ENCODE measurements at regions not wholly inside any gene's neighbourhood (a gene's known extent, or its start where the extent isn't known, plus 50 kb on each side); places are given as distances from the start of the nearest gene placed in this dataset.

DNA sequence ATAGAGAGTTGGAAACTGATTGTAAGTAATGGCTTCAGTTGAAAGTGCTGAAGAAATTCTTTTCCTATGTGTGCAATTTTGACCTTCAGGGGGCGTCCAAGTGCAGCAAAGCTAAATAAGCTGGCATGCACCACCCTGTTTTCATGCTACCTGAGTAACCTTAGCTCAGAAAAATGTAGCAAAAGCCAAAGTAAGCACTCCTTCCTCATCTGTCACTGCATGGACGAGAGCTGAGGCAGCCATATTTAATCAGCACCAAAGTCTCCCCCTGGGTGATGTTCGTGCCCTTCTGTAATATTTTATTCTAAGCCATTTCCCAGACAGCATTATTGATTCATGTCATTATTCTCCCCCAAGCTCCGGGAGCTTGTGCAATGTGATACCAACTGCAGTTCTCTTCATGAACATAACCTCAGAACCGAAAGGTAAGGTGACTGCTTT is 123.1 kb downstream of the RPS12 start:
- FAIRE-seq, result no peak

DNA sequence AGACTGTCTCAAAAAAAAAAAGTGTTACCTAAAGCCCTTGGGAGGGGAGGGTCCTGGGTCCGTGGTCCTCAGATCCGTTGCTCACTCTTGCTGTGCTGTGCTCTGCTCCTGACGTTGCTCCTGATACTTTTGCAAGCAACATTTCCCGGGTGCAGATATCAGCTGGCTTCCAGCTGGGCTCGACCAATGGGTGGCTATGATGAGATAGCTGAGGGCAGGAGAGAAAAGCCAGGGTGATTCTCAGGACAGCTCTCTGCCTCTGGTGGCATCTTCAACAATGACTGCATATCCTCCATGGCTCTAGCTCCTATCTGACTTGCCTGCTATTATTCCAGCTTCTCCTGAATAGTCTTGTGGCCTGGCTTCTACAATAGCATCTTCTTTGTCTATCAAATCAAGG is 134.5 kb downstream of the RPS12 start:
- FAIRE-seq, result no peak

DNA sequence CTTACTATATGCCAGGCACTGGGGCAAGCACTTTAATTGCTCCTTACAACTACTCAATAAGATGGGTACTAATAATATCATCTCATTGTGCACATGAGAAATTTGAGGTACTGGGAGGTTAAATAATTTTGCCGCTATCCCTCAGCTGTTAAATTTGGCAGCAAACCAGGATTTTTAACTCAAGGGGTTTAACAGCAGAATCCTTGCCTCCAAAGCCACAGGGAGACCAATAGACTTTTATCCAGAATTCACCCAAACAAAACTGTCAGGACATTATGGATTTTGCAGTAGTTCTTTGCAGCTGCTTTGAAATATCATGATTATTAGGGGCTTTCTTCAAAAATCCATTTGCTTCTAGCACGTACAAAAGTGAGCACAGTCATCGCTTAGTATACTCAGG is 136.2 kb downstream of the RPS12 start:
- no peak for FAIRE-seq

DNA sequence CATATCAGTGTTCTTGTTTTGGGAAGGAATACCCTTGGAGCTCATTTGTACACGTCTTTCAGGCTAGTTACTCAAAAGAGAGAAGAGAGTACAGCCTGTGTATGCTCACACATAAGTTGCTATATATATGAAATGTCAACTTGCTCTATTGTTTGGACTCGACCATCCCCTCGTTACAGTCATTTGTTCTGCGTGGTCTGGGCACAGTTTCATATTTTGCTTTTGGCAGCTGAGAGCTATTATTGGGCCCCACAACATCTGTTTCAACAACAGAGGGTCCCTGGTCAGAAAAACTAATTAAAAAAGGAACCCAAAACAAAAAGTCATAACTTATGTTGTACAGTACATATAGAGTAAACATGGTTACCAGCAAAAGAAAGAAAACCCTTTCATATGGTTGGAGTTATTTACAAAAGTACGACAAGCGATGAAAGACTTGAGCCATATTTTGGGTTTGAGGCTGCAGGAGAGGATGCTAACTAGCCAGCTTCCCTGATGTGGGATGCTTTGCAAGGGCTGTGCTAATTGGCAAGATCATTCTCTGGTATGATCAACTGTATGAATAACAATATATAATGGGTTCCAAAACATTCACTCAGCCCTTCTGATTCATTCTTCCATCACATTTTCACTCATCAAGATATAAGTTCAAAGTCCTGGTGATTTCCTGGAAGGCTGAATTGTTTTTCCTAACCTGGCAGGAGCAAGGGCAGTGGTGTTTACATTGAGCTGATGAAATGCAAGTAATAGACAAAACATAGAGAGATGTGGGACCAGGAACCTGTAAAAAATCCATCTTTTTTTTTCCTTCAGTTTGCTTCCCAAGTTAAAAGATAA is 137.9 kb downstream of the RPS12 start:
- FAIRE-seq, result no peak

DNA sequence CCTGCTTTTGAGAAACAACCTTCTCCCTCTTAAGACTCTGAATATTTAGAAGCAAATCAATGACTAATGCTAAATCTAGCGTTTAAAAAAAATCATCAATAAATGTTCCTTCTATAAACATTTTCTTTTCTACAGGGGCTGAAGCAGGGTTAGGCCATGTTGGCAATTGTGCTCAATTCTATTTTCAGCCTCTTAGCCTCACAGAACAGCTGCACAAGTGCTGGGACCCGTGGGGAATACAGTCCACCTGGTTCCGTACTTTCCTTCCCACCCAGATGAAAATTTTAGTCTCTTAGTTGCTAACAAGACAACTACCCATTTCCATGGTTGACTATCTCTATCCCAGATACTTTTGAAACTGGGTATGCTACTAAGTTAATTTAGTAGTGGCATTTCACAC is 138.6 kb downstream of the RPS12 start:
- no peak for FAIRE-seq

DNA sequence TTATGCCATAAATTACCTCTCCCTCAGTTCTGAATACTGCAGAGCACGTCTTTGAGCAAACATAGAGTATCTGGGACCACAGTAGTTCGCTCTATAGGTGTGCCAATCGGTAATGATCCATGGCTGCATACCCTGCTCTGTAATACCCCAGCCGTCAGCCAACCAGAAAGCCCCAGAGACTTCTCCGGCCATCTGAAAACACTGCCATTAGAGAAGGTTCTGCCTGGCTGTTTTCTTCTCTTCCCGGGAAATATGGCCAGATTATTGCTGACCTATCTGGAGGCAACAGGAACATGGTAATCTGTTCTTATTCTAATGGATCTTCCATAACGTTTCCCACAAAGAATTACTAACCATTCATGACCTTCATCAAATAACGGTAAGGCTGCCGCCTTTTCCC is 139.9 kb downstream of the RPS12 start:
- FAIRE-seq, result no peak

DNA sequence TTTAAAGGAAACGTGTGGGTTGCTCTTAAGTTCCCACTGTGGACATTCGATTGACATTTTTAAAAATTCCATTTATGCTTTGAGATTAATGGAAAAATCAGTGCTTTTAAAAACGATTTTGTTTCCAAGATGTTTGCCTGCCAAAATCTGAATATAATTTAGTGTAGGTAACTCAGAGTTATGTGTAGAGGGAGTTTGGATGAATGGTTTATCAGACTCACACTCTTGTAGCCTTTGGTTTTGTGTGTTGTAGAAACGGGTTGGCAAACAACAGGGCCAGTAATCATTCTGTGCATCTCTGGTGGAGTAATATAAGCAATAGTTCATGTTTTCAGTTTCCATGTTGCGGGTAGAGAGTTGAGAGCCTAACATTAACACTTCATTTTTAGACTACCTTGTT is 140.6 kb downstream of the RPS12 start:
- FAIRE-seq, result no peak

DNA sequence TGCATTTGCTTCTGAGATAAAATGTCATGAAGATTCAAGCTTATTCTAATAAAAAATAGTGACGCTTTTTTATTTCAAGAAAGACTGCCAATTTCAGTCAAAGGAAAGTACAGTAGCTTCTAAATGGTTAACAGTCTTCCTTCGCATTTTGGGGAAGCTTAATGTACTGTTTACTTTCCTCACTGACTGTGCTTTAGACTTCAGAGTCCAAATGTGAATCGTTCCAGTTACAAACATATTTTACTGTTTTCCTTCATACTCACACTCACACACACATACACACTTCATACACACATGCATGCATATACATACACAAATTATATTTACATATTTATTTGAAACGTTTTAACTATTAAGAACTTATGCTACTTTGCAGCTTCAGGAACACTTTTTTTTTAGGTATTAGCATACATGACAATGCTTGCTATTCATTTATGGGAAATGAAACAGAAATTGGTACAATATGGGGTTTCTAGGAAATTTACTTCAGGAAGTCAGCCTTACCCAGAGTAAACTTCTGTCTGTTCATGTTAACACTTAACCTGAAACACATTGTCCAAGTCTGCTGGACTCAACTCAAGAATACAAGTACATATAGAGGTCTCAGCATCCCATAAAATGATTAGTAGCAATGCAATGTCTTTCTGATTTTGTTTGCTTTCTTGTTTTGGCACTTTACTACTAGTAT is 145.4 kb downstream of the RPS12 start:
- no peak for FAIRE-seq

DNA sequence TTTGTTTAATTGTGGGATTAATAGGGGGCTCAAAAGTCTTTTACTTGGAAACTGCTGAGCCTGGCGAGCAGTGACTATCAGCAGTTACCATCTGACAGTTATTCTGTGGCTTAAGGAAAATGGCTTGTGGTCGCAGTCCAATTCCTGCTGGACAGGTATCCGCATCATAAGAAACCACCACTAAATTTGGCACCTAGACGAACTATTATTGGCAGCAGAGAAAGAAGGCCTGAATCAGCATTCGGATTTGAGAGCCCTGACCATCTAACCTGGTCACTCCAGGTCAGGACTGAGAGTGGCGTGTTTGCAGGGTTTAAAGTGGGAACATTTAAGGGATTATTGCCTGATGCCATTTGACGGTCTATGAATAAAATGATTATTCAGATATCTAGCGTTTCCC is 146.4 kb downstream of the RPS12 start:
- no peak for FAIRE-seq

DNA sequence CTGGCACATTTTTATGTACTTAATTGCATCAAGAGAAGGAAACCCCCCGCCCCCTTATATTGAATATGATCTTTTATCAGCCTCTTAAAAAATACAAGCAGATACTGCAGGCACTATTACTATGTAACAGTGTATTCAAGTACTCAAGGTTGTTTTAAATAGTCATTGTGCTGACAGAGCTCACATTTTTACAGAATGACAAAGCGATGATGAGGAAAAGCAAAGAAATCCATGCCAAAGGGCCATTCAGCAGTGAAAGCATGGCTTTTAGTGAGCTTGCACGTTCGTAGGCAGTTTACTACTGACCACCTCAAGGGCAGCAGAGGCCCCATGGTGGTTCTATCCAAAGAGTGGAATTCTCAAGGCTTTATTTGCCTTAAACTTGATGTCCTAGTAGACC is 146.8 kb downstream of the RPS12 start:
- FAIRE-seq, result no peak

DNA sequence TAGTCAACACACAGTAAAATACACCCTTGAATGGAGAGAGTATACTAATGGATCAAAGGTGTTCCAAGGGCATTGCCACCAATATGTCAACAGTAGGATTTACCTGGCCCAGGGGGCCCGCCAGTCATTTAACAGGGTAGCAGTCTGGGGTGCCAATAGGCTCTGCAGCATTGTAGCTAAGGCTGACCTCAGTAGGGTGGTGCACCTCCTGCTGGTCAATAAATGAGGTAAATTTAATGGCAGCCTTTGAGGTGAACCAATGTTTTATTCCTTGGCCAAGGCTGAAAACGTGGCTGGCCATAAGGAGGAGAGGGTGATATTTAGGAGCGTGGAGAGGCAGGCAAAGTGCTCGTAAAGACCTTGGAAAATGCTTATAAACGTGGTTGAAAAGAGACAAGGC is 147.2 kb downstream of the RPS12 start:
- no peak for FAIRE-seq

DNA sequence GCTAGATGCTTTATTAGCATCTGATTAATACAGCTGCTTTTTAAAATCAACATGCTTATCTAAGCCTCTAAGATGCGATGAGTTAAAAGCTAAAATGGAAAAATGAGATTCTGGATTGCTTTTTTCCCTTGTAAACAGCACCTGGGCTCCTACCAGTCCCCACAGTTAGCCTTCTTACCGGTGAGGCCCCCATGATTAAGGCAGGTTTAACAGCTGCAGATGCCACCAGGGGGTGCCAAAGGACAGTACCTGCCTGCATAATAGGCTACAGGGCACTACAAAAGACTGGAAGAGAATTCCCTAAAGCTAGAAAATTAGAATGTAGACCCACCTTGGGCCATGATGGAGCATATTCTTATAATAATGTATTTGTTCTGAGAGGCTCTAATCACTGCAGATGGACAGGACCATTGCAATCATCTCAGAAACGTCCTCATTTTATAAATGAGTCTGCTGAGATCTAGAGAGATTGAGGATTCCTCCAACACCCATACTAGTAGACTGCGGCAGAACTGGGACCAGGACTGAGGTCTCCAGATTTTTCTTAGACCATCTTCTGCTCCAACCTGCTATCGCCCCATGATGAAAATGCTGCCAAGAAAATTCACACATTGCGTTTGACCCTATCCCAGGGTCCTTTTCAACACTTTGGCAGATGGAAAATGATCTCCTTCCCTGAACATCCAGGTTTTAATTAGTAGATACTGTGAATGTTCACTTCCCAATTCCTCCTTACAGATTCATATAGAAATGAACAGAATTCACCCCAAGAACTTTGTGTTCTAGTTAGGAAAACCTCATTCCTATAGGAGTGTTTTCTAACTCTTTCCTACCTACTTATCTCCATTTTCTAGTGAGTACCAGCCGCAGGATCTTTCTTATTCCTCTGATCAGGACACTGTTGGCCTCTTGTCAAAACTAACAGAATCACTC is 148.8 kb downstream of the RPS12 start:
- FAIRE-seq, result no peak

DNA sequence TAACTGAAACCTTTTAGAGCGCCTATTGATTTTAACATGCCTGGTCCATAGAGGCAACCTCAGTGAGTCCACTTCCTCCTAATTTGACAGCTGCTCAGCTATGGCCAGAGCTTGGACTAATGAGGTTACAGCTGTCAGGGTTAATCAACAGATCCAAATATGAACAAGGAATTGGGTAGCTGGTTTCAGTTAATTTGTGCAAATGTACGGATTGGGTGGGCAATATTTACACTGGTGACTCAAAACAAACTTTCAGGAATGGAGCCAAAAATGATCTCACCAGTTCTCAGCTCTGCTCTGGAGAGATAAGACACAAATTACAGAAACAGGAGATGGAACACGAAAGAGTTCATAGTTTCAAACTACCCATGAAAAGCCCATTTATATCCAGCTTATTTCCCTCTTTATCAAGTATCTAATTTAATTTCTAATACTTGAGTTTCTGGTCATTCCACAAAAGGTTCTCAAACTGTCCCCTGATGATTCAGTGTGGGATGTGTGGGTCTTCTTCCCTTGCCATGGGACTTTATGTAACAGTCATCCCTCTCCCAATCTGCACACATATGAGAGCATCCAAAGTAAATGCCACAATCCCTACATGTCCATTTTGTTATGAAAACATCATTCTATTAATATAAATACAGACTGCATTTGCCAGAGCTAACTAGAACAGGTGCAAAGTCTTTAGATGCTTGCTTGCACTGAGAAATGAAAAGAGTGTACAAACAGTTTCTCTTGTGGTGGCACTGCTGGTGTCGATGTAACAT is 149.9 kb downstream of the RPS12 start:
- FAIRE-seq, result peak; percentile 92

DNA sequence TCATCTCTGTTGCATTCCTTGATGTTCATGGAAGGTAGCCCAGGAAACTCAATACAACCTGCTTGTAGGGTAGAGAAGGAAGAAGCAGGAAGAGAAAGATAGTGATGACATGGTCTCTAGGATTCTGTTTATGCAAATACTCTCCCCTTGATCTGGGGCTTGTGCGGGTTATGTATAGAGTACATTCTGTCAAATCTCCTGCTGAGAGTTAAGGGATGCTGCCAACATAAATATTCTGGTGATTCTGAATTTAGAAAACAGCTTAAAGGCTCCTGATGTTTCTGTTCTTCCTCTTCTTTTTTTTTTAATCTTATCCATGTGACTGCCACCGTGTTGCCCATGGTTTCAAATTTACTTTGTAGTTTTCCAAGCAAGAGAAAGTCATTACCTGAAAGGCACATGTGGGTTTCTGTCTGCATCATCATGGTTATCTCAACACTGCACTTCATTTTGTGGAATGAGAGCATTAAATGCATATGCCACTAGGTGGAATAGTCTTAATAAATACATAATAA is 150.6 kb downstream of the RPS12 start:
- no peak for FAIRE-seq

DNA sequence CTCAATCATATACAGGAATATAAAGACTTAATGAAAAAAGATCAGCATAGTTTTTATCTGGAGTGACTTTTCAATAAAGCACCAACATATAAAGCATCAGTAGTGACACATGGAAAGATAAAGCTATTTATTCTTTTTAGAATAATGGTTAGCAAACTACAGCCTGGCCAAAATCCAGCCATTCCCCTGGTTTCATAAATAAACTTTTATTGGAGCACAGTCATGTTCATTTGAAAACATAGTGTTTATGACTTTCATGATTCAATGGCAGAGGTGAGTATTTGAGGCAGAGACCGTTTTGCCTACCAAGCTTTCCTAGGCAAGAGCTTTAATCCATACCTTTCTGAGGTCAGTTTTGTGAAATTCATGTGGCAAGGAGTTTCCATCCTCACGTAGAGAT is 153.5 kb downstream of the RPS12 start:
- no peak for FAIRE-seq

DNA sequence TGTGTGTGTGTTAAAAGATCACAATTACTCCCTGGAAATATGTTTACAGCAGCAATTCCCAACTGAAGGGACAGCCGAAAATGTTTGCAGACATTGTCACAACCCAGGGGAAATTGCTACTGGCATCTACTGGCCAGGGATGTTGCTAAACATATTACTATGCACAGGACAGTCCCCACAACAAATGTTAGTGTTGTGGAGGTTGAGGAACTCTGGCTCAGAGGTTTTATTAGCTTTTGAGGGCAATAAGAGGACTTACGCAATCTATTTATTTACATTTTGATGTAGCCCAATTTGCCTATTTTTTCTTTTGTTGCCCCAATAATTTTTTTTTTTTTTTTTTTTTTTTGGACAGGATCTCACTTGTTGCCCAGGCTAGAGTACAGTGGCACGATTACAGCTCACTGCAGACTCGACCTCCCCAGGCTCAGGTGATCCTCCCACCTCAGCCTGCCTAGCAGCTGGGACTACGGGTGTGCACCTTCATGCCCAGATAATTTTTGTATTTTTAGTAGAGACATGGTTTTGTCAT is 154.1 kb downstream of the RPS12 start:
- FAIRE-seq, result no peak

DNA sequence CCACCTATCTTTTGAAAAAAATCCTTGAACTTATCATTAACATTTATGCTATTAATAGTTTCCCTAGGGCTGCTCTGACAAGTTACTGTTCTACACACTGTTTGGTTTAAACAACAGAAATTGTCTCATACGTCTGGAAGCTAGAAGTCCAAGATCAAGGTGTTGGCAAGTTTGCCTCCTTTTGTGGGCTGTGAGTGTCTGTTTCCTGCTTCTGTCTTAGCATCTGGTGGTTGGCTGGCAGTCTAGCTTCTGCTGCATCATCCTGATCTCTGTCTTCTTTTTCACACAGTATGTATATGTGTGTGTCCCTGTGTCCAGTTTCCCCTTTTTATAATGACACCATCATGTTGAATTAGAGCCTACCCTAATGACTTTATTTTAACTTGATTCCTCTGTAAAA is 154.8 kb downstream of the RPS12 start:
- FAIRE-seq, result no peak

DNA sequence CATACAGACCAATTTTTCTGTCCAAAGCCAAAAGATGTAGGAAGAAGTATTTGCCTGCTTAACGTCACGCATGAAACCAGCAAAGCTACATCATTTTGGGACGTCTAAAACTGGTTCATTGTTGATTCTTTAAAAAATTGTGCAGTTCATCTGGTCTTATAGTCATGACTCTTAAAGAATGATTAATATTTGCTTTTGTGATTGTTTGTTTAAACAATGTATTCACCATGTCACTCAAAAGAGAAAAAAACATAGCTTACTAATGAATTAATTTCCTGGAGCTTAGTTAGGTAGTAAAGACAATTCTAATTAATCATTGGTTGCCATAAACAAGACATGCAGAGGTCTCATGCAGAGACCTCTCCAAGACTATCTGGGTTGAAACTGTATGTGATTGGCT is 157.3 kb downstream of the RPS12 start:
- peak; percentile 24 for FAIRE-seq

DNA sequence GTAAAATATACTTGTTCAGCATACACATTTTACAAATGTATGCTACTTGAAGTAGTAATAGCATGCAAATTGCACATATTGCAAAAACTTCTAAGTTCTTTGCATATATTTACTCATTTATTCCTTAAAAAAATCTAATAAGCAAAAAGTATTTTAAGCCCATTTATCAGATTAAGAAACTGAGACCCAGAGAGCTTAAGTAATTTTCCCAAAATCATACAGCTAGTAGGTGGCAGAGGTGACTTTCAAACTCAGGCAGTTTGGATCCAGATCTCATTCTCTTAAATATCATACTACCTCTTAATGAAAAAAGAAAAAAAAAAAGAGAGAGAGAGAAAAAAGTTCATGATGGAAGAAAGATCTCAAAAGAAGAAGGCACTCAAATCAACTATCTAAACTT is 157.9 kb downstream of the RPS12 start:
- no peak for FAIRE-seq

DNA sequence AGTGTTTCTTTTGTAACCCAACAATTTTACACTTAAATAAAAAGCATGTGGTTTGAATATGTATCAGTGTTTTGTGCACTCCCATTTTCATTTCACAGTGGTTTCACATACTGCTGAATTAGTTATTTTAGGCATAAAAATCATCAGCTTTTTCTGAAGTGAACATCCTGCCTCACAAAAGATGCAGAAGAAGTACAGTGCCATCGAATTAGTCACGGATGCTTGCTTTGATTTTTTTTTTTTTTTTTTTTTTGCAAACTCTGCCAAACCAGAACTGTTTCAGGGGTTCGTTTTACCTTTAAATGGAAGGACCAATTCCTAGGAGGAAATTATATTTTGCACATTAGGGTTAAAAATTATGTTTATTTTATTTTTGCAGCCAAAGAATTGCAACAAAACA is 158.6 kb downstream of the RPS12 start:
- FAIRE-seq, result no peak

DNA sequence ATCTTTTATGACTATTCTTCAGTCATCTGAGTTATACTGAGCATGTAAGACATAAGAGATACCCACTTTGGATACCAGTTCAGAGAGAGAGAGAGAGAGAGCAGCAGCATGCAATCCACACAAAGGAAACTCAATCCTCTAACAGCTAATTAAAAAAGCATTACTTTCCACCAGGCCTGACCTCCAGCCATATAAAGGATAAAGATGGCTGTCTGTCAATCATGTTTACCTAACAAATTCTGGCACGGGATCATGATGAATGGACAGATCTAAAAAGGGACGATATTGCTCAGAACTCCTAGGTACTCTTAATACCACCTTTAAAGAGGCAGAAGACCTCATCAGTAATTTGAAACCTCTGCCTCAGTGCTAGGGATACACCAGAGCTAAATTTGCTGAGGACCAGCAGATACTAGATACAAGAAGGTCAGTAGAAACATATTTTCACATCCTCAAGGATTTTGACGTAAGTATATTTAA is 159.2 kb downstream of the RPS12 start:
- FAIRE-seq, result no peak

DNA sequence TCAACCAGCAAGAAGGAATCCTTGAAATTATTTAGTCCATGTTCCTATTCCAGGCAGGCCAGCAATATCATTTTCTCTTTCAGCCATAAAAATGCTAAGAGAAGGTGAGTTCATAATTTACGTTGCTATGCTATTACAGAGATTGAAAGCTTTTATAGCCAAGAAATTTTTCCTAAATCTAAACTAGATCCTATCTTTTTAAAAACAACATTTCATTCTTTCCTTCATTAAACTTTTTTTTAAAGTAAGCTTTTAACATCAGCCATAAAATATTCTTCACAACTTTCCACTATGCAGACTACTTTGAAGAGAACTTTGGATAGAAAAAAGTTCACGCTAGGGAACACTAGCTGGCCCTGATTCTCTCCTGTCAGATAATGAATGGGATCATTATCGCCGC is 159.8 kb downstream of the RPS12 start:
- FAIRE-seq, result no peak

Data from islet of Langerhans (tissue), 1 donor.